Caki2 (cell line): ENCODE measurements at regions not wholly inside any gene's neighbourhood (a gene's known extent, or its start where the extent isn't known, plus 50 kb on each side); places are given as distances from the start of the nearest gene placed in this dataset.
"Not testable (repeated sequence)": the region's sequence is repeated elsewhere in the genome, so short reads cannot be mapped to it uniquely, and the experiment has no call there.

ENCODE experiments used
- DNase-seq: peaks from one replicate; pipeline ENCODE4 v3.0.0-alpha.2; 2015; ENCODE audit warnings: low read depth
- in situ Hi-C: cut with HindIII; loops from 2 replicates; pipeline ENCODE4 v1.10.0; 2016; ENCODE audit warnings: low sequenced_read_pairs, low pct_unique_long_range_greater_than_20kb, mixed read lengths

DNA sequence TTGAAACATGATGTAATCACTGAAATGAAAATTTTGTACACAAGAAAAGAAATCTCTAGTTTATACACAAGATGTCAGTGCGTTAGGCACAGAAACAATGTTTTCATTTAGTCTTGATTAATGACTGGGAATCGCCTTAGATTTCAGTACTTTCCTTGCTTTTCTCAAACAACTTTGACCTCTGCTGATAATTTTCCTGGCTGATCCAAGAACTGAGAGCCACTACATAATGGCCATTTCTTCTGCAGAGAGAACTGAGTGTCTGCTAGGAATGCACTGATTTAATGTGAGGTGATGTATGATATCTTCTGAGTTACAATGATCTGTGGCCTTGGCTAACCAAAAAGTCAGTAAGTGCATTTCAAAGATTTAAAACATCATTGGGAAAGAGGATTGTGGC is 308.1 kb downstream of the CTH start:
- DNase-seq: no peak
- in situ Hi-C loops: no loop called here

DNA sequence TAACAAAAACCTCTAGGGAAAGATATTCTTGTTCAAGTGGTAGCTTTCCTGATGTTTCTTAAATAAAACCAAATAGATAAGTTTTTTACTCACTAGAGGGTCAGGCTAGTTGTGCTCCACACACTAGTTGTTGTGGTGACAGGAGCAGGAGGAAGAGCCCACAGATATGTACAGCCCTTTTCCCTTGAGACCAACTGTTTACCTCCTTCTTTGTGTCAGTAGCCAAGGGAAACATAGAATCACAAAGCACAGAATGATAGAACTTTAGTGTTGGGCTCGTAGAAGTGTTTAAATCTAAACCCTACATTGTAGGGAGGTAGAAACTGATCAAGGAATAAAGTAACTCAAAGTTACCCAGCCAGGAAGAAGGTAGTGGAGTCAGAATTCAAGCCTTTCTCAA is 309.0 kb downstream of the CTH start:
- in situ Hi-C loops: no loop called here
- DNase-seq: no peak

DNA sequence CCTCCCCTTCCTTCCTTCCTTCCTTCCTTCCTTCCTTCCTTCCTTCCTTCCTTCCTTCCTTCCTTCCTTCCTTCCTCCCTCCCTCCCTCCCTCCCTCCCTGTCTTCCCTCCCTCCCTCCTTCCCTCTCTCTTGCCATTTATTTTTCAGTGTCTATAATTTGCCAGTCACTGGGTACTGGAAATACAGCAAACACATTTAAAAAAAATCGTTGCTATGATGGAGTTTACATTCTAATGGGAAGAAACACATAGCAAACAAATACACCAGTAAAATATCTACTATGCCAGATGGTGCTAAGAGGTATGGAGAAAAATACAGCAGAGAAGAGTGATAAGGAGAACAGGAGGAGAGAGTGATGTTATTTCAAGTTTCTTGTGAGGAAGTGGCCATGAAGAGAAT is 309.5 kb downstream of the CTH start:
- in situ Hi-C loops: no loop called here
- no peak for DNase-seq

DNA sequence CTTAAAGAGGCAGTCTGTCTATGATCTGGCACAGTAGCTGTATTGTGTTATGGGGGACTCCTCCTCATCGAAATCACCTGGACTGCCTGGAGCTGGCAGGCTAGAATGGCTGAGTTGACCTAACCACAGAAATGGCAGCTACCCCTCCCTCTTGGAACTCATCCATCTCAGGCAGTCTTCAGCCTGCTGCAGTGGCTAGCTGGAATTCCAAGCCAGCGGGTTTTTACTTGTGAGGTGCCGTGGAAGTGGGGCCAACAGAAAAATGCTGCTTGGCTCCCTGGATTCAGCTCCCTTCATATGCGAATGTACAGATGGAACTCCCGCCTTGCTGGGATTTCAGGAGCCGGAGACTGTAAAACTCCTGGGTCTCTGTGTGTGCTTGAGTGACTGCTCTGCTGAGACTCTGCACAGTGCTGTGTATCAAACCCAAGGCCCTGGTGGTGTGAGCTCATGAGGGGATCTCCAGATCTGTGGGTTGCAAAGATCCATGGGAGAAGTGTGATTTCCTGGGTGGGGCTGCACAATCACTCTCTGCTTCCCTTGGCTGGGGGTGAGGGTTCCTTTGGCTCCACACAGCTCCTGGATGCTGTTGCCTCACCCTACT is 316.9 kb downstream of the CTH start:
- DNase-seq: no peak
- in situ Hi-C loops: no loop called here

DNA sequence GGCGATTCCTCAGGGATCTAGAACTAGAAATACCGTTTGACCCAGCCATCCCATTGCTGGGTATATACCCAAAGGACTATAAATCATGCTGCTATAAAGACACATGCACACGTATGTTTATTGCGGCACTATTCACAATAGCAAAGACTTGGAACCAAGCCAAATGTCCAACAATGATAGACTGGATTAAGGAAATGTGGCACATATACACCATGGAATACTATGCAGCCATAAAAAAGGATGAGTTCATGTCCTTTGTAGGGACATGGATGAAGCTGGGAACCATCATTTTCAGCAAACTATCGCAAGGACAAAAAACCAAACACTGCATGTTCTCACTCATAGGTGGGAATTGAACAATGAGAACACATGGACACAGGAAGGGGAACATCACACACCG is 311.1 kb downstream of the PTGER3 start:
- DNase-seq, in situ Hi-C loops: not testable (repeated sequence)

DNA sequence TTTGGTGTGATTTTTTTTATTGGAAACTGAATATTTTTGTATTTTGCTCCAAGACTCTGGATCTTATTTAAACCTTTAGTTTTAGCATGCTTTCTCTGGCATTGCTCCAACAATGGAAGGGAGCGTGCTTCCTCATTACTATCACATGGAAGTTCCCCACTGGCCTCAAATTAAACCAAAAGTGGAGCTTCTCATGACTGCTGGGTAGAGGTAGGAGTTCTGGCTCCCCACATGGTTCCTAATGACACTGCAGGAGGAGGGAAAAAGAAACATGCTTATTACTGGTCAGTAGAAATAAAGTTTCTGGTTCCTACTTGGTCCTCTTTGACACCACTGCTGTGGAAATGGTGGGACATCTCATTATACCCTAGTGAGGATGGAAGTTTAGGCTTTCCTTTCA is 310.5 kb downstream of the PTGER3 start:
- in situ Hi-C loops: no loop called here
- DNase-seq: no peak

DNA sequence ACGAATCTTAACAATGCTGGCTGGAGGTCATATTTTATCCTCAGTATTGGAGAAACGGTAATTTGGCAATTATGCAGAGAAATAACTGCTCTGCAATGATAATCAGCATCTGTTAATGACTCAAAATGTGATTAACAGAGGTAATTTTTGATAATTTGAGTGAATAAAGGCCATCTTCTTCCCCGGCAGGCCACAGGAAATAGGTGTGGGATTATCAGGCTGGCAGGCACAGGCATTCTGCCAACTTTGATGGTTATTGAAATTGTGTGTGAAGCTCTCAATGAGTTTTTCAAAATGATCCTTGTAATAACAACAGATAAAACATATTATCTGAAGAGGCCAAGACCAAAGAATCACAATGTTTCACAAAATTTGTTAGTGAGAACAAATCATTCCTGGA is 309.0 kb downstream of the PTGER3 start:
- in situ Hi-C loops: no loop called here
- DNase-seq: no peak

DNA sequence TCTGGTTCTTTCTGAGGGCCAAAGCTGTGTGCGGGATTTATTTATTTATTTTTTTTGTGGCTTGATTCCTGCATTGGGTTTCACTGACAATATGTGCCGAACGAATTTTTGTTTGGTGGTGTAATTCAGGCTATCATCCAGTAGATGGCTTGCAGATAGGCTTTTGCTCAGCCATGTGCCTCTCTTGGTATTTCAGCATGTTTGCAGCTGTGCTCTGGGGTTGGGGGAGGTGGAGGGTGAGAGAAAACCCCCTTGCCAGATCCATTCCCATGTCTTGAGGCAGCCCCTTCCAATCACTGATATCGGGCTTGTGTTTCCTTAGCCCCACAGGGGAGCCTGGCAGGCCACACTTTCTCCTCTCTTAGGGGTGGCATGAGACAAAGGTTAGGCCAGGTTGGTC is 302.4 kb downstream of the PTGER3 start:
- in situ Hi-C loops: no loop called here
- no peak for DNase-seq

DNA sequence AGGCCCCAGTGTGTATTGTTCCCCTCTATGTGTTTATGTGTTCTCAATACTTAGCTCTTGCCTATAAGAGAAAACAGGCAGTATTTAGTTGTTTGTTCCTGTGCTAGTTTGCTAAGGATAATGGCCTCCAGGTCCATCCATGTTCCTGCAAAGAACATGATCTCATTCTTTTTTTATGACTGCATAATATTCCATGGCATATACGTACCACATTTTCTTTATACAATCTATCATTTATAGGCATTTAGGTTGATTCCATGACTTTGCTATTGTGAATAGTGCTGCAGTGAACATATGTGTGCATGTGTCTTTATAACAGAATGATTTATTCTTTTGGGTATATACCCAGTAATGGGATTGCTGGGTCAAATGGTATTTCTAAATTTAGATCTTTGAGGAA is 301.6 kb downstream of the PTGER3 start:
- DNase-seq, in situ Hi-C loops: not testable (repeated sequence)

DNA sequence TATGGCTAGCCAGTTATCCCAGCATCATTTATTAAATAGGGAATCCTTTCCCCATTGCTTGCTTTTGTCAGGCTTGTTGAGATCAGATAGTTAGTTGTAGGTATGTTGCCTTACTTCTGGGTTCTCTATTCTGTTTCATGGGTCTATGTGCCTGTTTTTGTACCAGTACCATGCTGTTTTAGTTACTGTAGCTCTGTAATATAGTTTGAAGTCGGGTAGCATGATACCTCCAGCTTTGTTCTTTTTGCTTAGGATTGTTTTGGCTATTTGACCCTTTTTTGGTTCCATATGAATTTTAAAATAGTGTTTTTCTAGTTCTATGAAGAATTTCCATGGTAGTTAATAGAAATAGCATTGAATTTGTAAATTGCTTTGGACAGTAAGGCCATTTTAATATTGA is 300.5 kb downstream of the PTGER3 start:
- DNase-seq, in situ Hi-C loops: not testable (repeated sequence)

DNA sequence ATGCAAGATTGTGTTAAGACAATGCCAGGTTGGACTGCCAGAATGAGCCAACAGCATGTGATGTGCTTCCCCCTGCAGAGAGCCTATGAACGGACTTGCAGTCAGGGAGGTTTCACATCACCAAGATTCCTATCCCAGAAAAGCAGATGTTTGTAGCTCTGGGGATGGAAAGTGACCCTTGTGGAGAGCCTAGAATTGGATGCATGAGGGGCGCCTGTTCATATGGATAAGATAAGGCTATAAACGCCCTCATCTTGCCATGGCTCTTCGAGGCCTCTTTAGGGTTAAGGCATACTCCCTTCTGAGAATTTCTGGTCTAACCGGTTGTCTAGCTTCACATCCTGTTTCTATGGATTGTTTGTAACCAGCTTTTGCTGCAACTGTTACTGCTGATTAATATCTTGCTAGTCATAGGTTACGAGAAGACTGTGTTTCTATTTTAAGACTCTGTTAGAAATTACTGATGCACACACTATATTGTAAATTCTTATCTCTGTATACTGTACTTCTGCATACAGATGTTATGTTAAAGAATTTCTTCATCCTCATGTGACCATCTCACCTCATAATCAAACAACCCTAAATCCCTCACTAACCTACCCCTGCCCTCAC is 295.8 kb downstream of the PTGER3 start:
- in situ Hi-C loops, DNase-seq: not testable (repeated sequence)

DNA sequence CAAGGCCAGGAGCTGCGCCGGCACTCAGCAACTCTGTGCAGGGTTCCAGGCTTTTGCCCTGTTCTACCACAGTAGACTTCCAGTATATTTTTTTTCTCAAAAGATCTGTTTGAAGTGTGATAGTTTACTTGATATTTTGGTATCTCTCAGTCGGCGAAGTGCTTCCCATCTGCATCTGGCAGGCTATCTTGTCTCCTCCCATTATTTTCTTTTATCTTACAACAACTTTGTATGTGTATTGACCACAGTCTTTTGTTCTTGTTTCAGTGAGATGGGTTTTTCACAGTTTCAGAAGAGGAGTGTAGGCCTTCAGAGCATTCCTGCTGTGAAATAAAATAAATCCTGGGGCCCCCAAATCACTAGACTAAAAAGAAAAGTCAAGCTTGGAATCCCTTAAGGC is 292.9 kb downstream of the PTGER3 start:
- DNase-seq: no peak
- in situ Hi-C loops: no loop called here

DNA sequence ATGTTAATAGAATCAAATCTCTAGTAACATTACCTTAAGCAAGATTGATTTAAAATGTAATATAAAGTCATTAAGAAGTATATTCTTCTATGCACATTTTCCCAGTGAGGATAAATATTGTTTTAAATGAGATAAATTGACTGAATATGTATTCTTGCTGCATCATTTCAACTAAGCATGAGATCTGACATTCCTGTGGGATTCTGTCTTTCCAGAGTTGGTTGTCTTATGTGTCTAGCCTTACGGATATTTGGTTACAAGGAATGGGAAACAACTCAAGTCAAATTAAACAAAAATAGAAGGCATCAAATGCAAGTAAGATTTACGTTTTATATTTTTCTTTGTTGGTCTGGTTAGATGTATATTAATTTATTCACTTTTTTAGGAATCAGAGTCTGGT is 287.5 kb downstream of the PTGER3 start:
- no peak for DNase-seq
- in situ Hi-C loops: no loop called here

DNA sequence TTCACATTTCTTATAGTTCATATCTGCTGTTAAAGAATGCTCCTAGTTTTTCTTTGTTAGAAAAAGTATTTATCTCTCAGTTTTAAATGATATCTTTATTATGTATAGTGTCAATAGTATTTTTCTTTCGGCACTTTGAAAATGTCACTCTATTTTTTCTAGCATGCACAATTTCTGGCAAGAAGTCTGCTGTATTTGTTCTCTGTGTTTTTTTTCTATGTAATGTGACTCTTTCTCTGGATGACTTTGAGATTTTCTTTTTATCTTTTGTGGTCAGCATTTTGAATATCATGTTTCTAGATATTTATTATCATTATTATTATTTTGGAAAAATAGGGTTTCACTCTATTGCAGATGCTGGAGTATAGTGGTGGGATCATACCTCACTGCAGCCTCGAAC is 285.2 kb downstream of the PTGER3 start:
- in situ Hi-C loops: no loop called here

DNA sequence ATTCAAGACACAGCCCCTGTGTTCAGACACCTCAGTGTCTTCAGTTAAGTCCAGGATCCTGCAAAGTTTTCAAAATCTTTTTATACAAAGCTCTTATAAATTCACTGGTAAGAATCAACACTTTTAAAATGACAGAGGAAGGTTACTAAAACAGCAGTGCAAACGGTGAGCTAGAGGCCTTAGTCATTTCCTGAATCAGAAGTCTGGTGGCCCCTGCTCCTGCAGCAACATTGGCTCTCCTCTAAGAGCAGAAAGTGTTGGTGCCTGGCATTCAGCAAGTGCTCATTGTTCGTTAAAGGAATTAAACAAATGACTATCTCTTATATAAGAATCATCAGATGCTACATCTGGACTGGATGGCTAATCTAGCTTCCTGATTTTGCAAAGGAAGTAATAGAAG is 282.9 kb downstream of the PTGER3 start:
- in situ Hi-C loops: no loop called here
- DNase-seq: no peak

More for the DNA sequence above, 285.2 kb downstream of the PTGER3 start:
- DNase-seq: no peak

DNA sequence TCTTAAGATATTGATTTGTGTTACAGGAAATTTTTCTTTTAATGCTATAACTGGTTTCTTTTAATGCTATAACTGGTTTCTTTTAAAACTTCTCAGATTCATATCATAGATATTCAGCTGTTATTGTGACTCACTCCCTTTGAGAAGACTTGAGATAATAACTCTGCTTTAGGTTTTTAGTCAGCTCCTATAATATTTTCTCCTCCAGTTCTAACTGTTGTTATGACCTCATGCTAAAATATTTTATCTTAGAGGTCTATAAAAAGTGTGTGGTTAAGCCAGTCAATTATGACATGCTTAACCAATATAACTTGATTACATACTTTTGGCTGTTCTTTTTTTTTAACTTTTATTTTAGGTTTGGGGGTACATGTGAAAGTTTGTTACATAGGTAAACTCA is 280.2 kb downstream of the PTGER3 start:
- DNase-seq: no peak
- in situ Hi-C loops: no loop called here

DNA sequence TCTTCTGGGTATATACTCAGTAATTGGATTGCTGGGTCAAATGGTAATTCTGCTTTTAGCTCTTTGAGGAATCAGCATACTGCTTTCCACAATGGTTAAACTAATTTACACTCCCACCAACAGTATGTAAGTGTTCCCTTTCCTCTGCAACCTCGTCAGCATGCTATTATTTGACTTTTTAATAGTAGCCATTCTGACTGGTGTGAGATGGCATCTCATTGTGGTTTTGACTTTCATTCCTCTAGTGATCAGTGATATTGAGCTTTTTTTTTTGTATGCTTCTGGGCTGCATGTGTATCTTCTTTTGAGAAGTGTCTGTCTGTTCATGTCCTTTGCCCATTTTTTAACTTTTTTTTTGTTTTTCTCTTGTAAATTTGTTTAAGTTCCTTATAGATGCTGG is 279.4 kb downstream of the PTGER3 start:
- no peak for DNase-seq
- in situ Hi-C loops: no loop called here

DNA sequence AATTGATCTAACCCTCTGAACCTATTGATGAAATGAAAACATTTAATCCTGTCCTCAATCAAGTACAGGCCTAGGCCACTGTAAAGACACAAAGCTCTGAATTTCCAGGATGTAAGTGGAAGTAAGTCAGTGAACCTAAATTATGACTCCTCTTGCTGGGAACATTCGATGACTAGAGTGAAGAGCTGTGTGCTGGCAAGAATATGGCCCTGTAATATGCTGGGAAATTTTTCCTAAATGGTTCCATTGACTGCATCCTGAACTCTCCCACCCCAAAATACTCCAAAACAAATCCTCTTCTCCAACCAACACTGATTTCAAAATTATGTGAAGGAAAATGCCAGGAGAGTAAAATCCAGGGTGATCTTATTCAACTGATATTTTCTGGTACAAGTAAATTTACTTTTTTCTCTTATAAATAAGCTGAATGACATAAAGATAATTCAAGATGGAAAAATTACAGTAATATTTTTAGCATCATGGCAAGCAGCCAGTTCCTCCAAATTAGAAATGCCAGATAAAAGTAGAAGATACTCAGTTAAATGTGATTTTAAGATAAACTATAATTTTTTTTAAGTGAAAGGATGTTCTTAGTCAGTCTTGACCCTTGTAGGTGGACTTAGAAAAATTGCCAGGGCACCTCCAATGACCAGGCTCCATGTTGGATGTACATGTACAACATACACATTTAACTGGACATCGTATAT is 269.4 kb downstream of the PTGER3 start:
- in situ Hi-C loops: no loop called here
- DNase-seq: no peak

DNA sequence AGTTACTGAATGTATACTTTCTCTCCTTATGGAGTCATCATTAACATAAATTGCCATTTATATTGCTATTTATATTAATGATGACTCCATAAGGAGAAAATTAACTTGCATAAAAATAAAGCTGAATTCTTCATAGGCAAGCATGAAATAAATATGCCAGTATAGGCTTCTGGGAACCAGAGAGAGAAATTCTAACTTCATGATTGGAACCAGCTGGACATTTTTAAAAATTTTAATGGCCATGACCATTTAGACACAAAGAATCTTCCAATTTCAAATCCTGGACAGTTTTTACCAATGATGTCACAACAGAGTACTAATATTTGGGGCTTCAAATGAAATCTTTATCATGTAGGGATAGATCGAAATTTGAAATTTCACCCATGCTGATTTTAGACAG is 268.7 kb downstream of the PTGER3 start:
- DNase-seq: no peak
- in situ Hi-C loops: no loop called here

DNA sequence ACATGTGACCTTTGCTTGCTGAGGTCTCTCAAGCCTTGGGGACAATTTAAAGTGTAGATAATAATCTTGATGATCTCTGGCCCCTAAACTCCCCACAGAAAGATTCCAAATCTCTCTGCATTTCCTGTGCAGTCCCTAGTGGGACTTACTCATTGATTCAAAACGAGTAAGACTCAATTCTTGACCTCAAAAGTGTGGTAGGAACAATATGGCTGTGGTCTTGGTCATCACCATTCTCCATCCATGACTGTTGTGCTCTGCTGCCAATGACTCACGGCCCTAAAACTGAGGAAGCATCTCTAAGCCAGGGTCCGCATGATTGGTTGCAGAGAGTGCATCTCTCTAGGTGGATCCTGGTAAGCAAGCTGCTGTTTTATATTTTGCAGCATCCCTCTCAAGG is 268.0 kb downstream of the PTGER3 start:
- DNase-seq: no peak
- in situ Hi-C loops: no loop called here
